ENCODE measurements at regions not wholly inside any gene's neighbourhood (a gene's known extent, or its start where the extent isn't known, plus 50 kb on each side); places are given as distances from the start of the nearest gene placed in this dataset.

DNA sequence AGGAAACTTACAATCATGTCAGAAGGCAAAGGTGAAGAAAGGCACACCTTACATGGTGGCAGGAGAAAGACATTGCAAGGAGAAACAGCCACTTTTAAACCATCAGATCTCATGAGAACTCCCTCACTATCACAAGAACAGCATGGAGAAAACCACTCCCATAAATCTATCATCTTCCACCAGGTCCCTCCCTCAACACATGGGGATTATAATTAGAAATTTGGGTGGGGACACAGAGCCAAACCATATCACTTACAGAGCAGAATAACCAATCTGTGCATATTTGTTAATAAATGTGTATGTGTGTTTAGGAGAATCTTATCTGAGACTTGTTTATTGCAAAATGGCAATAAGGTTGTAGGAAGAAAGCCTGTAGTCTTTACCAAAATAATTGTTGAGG, 205.2 kb upstream of the ANO3 start:
- no peak for DNase-seq

DNA sequence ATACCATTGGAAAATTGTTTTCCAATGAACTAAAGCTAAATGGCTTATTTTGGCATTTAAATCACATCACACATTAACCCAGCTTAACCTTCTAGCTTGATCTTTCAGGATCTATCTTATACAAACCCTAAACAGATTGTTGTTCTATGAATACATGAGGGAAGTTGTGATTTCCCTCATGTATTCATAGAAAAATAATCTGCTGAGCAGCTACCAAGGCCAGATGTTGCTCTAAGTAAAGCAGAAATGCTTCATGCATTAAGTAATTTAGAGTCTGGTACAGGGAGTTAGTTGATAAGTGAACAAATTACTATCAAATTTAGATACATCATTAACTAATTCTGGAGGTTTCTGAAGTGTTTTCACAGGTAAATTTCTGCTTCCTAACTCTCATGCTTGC, 204.6 kb upstream of the ANO3 start:
- no peak for DNase-seq

DNA sequence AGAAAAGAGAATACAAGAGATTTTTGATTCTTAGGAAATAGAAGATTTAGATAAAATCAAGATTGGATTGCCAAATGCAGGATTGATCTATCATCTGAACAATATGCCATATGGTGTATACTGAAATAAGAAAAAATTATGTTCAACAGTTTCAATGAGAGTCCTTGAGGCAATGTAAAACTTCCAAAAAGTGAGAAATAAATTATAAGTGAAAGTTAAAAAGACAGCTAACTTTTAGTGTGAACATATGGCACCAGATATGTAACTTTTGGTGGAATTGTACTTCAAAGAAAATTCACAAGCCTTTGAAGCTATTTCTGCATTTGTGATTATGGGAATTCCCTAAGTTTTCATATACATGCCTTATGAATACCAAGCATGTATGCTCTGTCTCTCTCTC, 200.5 kb upstream of the ANO3 start:
- DNase-seq: no peak

DNA sequence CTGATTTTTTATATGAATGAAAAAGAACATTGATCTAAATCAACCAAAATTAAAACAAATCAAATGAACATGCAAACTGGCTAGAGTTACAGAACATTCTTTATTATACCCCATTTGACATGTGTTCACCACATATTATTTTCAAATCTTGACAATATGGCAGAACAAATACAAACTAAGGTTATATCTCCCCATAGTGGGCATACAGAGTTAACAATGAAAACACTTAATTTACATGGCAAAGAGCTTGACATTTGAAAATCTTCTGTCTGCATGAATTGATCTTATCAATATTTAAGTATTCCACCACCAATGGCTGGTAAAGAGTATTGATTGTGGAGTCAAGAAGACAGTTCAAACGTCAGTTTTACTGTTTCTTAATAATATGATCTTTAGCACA, 197.9 kb upstream of the ANO3 start:
- DNase-seq: no peak

DNA sequence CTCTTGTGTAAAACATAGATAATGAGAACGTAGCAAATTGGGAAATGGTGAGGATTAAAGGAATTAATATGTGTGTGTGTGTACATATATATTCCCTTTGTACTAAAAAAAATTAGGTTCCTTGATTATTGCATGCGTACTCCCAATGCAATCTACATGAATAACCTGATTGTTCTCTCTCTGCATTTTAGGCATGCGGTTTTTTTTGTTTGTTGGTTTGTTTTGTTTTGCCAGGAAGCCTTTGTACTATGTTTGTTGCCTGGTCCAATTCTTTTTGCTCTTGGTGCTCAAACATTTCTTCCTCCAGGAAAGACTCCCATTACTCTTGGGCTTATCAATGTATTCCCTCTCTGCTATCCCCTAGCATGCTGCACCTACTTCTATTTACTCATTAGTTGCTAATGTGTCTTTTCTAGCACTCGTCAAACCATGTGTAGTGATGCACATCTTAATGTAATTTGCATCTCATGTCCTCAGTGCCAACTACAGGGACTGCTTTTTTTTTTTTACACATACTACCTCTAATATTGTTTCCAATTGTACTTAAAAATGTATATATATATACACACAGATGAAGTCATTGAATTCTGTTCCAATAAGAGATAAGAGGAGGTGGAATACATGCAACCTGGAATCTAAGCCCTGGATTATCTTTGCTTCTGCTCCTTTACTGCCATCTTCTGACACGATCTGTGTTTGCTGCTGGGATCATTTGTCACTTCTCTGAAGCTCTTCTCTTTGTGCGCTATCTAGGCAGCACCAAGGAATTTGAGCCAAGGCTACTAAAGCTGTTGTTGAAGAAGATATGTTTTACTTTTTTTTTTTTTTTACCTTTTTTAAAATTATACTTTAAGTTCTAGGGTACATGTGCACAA, 197.2 kb upstream of the ANO3 start:
- no peak for DNase-seq

DNA sequence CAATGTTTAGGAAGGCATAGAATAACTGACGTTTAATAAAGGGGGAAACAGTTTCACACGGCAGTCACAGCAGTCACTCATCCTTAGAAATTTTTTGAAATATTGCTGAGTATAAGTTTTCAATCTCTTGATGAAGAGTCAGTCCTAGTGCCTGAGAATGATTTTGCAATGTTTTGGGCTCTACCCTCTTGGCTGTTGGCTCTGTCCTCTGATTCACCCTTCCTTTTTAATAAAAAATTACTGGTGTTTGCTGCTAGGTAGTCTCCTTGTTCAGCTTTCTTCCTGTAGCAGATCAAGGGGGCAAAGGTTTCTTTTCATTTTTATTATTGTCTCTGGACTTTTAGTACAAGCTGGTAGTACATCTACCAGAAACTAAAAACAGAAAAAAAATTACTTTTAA, 194.3 kb upstream of the ANO3 start:
- DNase-seq: no peak

DNA sequence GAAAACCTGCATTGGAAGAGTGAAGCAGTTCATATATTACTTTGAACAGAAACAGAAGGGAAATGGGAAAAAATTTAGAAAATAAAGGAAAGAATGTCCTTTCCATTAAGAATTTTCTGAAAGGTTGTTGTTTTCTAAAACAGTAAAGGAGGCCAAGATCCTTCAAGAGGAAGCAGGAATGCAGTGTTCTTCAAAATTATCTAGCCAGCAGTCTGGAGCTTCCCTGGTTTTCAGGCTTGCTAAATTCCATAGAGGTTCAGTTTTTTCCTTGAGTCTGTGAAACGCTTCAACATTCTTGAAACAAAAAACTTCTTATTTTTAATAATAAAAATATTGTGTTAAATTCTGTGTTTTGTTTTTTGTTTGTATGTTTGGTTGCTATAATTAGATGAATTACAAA, 189.0 kb upstream of the ANO3 start:
- DNase-seq: no peak

DNA sequence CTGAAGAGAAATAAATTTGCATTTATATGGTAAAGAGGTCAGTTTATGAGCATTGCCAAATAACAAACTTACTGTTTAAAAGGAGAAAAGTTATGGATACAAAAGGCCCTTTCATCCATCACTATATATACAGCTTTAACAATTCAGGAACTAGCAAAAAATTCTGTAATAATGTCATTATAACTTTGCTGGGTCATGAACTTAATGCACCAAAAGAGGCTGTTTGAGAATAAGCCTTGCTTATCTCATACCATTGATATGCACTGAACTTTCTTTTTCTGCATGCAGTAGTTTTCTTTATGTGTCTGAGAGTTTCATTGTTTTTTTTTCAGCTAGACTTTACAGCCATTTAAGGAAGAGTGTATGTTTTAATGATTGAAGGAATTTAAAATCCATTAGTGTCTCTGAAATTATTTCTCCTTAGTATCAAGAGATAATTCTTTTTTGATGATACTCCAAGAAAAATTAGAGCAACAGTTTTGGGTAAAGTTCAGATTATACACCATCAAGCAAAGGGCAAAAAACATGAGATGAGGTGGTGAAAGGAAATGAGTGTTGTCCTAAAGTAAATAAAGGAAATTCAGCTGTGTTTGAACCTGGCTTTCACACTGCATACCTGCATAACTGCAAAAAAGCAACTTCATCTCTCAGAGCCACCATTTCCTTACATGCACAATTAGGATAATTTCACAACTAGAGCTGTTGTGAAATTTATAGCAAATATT, 188.2 kb upstream of the ANO3 start:
- no peak for DNase-seq

DNA sequence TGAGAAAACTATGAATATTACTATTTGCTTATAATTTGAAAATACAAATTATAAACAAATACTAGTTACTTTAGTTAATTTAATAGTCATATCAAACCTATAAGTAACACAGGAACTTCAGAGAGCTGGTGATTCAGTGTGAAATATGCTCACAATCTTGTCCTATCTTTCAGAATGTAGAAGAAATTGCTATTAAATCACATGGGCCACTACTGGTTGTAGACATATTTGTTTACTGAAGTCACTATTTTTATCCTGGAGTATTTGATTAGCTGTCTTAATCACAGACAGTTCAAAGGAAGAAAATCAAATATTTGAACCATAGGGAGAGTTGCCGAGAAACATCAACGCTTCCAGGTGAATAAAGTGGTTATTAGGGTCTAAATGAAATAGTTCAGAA, 187.6 kb upstream of the ANO3 start:
- DNase-seq: no peak

DNA sequence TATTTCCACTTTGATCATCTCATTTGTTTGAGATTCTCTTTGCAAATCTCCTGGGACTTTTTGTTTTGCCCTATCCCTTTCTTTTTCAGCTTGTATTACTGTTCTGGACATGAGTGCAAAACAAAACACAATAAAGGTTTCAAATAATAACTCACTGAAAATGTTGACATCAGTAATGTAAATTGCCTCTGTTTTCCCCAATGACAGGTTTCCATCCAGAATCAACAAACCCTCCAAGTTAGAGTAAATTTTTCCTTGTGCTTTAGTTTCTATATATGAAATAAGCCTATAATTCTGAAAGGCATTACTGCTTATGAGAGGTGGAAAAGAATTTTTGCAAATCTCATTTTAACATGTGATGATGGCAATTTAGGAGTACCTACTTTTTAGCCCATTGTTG, 187.0 kb upstream of the ANO3 start:
- DNase-seq: no peak

DNA sequence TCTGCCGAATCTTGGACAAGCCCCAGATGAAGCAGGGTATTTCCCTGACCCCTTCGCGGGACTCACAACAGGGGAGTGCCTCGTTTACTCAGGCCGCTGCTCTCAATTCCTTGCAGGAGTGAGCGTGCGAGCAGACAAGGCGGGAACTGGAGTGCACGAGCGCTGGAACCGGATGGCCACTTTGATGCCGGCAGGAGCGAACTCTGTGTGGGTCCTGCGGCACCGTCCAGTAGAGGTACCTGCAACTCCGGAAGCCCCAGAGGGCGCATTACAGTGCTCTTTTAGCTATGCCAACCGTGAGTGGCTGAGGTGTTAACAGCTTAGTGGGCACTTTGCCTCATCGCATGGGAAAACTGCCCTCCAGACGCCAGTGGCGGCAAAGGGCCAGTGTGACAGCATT, 182.3 kb upstream of the ANO3 start:
- no peak for DNase-seq

DNA sequence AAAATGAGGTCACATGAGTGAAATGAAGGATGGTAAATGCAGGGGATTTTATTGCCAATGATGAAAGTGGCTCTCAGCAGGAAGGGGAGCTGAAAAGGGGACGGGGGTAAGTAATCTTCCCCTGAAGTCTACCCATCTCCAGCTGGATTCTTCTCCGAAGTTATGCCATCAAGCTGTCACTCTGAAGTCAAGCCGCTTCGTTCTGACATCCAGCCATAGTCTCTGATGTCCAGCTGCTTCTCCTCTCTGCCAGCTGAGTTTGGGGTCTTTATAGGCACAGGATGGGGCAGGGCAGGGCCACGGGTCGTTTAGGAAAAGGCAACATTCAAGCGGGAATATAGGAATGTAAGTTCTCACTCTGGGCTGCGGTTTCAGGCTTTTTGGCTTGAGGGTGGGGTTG, 181.9 kb upstream of the ANO3 start:
- no peak for DNase-seq

DNA sequence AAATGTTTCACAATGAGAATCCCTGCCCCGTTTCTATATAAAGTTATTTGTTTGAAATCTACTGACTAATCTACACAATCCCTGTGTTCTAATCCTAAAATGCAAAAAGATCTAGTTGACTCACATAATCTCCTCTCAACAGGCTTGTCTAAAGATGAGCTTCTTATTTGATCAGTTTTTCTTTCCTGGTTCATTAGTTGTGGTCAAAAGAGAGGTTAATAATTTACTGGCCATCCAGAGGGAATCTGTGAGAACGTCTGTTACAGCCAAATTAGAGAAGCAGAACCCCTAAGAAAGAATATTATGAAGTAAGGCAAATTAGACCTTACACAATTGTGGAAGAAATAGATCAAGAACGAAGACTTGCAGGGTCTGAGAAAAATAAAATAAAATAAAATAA, 173.7 kb upstream of the ANO3 start:
- no peak for DNase-seq

DNA sequence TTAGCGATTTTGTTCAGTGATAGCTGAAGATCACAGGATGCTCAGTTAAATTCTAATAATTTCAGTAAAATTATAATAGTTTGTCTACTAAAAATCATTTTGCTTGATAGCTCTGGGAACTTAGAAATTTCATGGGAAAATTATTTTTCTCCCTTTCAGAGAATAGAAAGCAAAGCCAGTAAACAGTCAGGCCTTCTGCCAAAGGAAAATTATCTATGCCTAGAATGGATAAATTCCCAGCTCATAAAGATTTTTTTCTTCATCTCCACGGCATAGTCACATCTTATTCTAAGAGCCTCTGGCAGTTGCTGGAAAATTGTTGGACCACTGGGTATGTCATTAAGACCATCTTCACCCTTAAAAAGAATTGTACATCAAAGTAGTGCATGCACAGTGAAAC, 169.6 kb upstream of the ANO3 start:
- no peak for DNase-seq

DNA sequence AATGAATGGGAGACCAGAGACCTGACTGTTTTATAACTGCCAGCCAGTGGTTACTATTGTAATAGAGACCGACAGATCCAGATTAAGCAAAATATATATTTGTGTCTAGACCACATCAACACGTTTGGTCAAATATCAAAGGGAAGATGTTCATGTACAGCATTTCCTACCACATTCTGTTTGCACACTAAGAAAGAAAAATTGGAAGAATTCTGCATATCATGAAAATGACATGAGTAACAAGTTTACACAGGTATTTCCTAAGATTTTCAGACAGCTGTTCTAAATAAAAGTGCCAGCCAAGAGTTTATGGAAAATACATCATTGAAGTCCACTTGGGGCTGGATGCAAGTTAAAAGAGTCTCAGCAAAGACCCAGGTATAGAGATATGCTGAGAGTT, 145.5 kb upstream of the ANO3 start:
- DNase-seq: no peak

DNA sequence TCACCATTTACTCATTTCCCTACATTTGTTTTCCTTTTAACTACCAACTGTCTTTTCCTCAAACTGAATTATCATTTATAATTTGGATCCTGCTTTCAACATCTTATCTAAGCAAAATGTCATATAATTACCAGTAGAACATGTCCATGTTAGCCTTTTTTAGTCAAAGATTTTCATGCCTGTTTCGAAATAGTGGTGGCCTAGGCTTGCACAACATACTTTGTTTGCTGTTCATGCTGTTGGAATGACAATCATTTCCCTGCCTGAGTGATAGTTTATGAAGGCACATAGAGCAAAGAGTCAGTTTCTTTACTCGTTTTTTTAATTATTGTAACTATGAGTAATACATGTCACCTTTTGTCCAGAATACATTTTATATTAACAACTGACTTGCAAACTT, 144.3 kb upstream of the ANO3 start:
- no peak for DNase-seq

DNA sequence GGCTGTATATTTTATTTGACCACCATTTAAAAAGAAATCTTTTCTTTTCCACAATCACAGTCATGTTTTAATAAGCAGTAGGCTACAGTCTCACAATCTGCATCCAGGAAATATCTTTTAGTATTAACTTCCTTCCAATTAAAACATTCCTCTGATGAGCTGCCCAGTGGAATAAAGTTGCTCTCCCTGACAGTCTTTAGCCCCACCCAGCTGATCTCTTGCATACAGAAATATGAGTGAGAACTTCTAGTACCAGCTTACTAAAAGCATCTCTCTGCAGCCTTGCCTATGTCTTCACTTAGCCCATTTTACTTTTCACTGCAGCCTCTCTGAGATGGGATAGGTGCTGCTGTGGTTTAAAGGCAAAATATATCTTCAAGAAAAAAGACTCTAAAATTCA, 143.4 kb upstream of the ANO3 start:
- no peak for DNase-seq

DNA sequence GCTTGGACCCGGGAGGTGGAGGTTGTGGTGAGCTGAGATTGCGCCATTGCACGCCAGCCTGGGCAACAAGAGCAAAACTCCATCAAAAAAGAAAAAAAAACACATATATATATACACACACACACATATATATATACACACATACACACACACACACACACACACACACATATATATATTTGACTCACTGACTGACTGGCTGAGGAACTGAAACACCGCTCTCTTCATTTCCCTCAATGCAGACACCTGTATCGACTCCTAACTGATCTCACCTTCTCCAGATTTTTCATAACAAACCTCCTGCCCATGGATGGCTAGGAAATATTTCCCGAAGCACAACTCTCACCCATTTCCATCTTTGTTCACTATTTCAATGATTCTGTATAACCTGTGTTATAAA, 140.7 kb upstream of the ANO3 start:
- no peak for DNase-seq

DNA sequence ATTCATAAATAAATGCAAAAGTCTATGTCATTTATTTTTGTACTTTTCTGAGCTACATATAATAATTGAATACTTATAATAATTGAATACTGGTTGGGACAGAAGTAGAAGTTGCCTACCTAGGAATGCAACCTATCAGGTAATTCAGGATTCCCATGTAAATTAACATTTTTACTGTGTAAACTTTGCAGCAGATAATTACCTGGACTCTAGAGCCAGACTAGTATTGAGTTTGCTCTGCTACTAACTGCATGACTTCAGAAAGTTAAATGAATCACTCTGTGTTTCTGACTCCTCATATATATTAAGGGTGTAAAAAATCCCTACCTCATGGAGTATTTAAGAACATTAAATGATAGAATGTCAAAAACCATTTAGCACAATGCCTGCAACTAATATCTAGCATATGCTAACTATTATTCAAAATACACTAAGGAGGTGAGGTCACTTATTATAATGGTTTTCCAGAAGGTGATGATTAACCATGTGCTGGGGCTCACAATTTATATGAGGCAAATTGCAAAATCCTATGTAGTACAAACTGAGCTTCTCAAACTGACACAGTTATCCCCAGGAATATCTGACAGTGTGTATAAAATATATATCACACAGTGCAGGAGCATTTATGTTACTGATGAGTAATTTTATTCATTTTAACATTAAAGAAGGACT, 138.1 kb upstream of the ANO3 start:
- DNase-seq: no peak

DNA sequence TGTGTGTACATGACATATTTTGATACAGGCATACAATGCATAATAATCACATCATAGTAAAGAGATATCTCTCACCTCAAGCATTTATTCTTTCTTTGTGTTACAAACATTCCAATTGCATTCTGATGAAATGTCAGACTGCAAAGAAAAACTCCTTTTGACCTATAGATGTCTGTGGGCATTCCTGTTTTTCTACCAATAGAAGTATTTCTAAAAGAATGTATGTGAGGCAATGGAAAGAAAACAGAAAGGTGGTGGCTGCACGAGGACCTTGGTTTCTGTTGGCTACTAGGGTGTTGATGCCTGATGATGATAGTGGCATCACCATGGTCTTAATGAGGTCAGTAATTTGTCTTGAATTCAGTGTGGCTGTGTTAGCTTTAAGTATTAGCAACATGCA, 137.0 kb upstream of the ANO3 start:
- DNase-seq: no peak

DNA sequence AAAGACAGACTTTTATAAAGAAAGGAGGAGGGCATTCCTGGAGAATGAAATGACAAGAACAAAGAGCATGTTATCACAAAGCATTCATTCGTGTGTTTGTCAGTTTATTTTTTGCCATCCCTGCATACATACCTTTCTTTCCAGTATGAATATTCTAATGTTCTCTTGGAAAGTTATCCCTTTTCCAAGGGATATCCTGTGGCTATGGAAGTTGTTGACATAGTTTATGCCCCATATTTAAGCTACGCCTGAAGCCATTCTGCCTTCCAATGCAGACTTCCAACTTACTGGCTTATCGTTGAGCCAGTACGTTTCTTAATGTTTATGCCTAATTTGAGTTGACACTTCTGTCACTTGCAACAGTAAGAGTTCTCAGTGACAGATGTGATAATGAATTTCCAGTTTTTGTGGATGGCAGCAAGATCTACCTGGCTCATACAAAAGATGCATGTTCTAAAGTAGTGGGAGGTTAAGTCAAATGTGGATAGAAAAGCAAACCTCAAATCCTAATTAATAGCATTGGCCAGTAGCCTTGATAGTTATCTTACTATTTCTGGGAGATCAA, 133.3 kb upstream of the ANO3 start:
- no peak for DNase-seq

DNA sequence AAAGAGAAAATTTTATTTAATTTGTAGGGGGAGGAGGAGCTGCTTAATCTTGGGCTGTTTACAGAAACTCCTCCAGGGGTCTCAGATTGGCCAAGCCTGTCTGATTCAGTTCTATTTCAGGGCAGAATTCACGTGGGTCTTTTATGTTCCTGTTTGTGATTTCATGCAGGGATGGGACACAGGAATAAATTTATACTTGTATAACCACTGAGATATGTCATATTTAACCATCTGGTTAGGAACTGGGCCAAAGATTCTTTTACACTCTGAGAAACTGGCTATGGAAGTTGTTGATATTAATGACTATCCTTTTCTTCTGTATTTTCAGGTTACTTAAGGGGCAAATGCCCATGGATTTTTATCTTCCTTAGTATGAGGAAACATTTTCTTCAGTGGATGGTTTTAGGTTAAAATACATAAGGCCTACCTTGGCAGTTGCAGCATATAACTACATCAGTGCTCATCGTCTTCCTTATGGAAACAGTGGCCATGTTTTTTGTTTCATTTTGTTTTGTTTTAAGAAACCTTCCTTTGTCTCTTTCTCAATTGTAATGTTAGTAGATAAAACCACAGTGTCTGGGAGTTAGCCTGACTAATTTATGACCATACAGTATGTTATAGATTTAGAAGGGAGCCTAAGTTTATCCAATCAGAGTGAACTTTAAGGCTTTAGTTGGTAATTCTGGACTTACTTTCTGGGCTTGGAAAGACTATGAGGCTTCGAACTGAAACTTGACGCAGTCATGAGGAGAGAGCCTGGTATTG, 132.4 kb upstream of the ANO3 start:
- DNase-seq: no peak

DNA sequence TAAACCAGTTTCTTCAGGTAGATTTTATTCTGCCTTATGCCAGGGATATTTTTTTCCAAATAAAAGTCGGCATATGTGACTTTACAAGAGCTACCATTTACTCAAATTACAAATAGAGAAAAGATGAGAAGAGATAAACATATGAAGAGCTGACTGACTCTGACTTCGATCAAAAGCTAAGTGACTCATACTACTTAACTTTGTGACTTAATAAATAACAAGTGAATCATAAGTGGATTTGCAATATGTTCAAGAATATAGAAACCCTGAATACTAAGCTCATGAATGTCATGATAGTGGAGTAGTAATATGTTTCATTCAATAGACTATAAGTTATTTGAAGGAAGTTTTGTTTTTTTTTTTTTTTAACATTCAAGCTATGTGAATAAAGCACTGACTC, 130.5 kb upstream of the ANO3 start:
- DNase-seq: no peak

Data from suppressor macrophage treated with lipopolysaccharide for 4 hours (primary cell).